GM12878 (cell line): ENCODE measurements at regions not wholly inside any gene's neighbourhood (a gene's known extent, or its start where the extent isn't known, plus 50 kb on each side); places are given as distances from the start of the nearest gene placed in this dataset.

Experiments
- ATAC-seq: fragments of 200-7000 bp; cut with Tn5 transposase; 3 replicates; pipeline ENCODE4 v1.9.1; 2020; ENCODE audit warnings: mild to moderate bottlenecking, moderate library complexity
- BruUV-seq: library from RNA; stranded (reverse); fragments of 400-500 nt; replicated peaks from 2 replicates; lab custom pipeline; 2021; lab: Mats Ljungman, UMichigan
- CTCF ChIA-PET: fragments of 300-600 bp; sonication (Branson Sonifier 250); formaldehyde crosslinking; extraction: SDS; loops from one replicate; lab custom pipeline; 2021; ENCODE audit warnings: inconsistent platforms; lab: Yijun Ruan, JAX
- POLR2A ChIA-PET: fragments of 350-600 bp; formaldehyde crosslinking; extraction: SDS; loops from one replicate; lab custom pipeline; 2021; ENCODE audit warnings: inconsistent platforms; lab: Charles Lee
- RAD21 ChIA-PET: fragments of 300-600 bp; sonication (Branson Sonifier 250); formaldehyde crosslinking; loops from one replicate; lab custom pipeline; 2023; ENCODE audit warnings: antibody characterized with exemption; ENCODE audit not compliant: unreplicated experiment; lab: Charles Lee
- SMC1A ChIA-PET: fragments of 300-600 bp; sonication (Branson Sonifier 250); formaldehyde crosslinking; loops from one replicate; lab custom pipeline; 2023; ENCODE audit not compliant: unreplicated experiment, uncharacterized antibody; lab: Charles Lee
- DNase-seq: peaks from one replicate; pipeline ENCODE4 v3.0.0-alpha.2; 2011; ENCODE audit warnings: low read depth, low spot score
- FAIRE-seq: peaks from 3 replicates; lab custom pipeline; 2011; peaks lifted over from hg19 to GRCh38; lab: Jason Lieb, UNC
- H2AFZ ChIP-seq: 2 replicates; pipeline ENCODE4 v1.6.0; 2011; ENCODE audit warnings: low read depth, low read length, control low read depth; ENCODE audit not compliant: control insufficient read depth
- H3K27ac ChIP-seq: 2 replicates; pipeline ENCODE4 v1.5.1; 2011; ENCODE audit warnings: control low read depth; ENCODE audit not compliant: control insufficient read depth, insufficient read depth
- H3K27me3 ChIP-seq, 2 experiments: replicated peaks in 1 of 2; 2 replicates each; pipeline versions ENCODE4 v1.6.0 to v1.6.1; 2011; ENCODE audit warnings: low read length in 1 of 2; ENCODE audit not compliant: control insufficient read depth in 2 of 2, insufficient read depth in 2 of 2
- H3K36me3 ChIP-seq, 2 experiments: 2 replicates each; pipeline ENCODE4 v1.5.1; 2011; ENCODE audit warnings: low read length in 1 of 2; ENCODE audit not compliant: control insufficient read depth in 2 of 2, insufficient read depth in 2 of 2
- H3K4me1 ChIP-seq: 2 replicates; pipeline ENCODE4 v1.6.1; 2011; ENCODE audit warnings: mild to moderate bottlenecking, low read length, moderate library complexity, mixed read lengths; ENCODE audit not compliant: control insufficient read depth, insufficient read depth
- H3K4me2 ChIP-seq: 2 replicates; pipeline ENCODE4 v1.6.0; 2011; ENCODE audit warnings: control low read depth; ENCODE audit not compliant: control insufficient read depth, insufficient read depth
- H3K4me3 ChIP-seq: fragments of 200-600 bp; sonication (generic); 2 replicates; pipeline ENCODE4 v1.5.1; 2016
- H3K79me2 ChIP-seq: 2 replicates; pipeline ENCODE4 v1.6.0; 2011; ENCODE audit warnings: low read length; ENCODE audit not compliant: control insufficient read depth, insufficient read depth
- H3K9ac ChIP-seq: 2 replicates; pipeline ENCODE4 v1.8.0; 2011; ENCODE audit warnings: low read length, control low read depth, mixed read lengths; ENCODE audit not compliant: control insufficient read depth, insufficient read depth
- H3K9me3 ChIP-seq: replicated peaks from 3 replicates; pipeline ENCODE4 v1.5.1; 2011; ENCODE audit warnings: mild to moderate bottlenecking, low read length; ENCODE audit not compliant: control insufficient read depth, insufficient read depth
- H4K20me1 ChIP-seq: 2 replicates; pipeline ENCODE4 v1.6.0; 2011; ENCODE audit not compliant: control insufficient read depth, insufficient read depth
- EGR1 ChIP-seq, 2 experiments: IDR thresholded peaks; 1 replicate in 1 of 2; 2 replicates in 1 of 2; pipeline ENCODE4 v1.6.1; 2011 to 2012; ENCODE audit warnings: low read depth in 2 of 2, low read length in 2 of 2, borderline replicate concordance in 1 of 2, mild to moderate bottlenecking in 1 of 2, moderate library complexity in 1 of 2
- HDAC6 ChIP-seq: fragments of 200-600 bp; sonication (generic); IDR thresholded peaks from one replicate; pipeline ENCODE4 v1.8.0; 2017; ENCODE audit warnings: antibody characterized with exemption; ENCODE audit not compliant: unreplicated experiment
- SMAD5 ChIP-seq: IDR thresholded peaks from 2 replicates; pipeline ENCODE4 v1.6.1; 2016; ENCODE audit warnings: antibody characterized with exemption, low read depth
- WGBS: methylation state at CpG from one replicate; pipeline ENCODE4 v1.1.6; 2016; ENCODE audit warnings: low lambda C conversion rate; ENCODE audit not compliant: insufficient replicate concordance, insufficient coverage; ENCODE audit errors: missing lambda C conversion rate; 5-methylcytosine and 5-hydroxymethylcytosine counted together
- in situ Hi-C: fragments of 300-500 bp; cut with MboI; formaldehyde crosslinking; loops from 9 replicates; pipeline ENCODE4 v1.14.3; 2018; ENCODE audit warnings: mixed read lengths
- intact Hi-C: fragments of 100-400 bp; cut with micrococcal nuclease; formaldehyde crosslinking; loops from one replicate; pipeline ENCODE4 v1.14.2; 2022; ENCODE audit not compliant: unreplicated experiment

- SMC1A ChIA-PET = interaction anchor here (0.7 kb wide), 1 partner anchor 20 kb away, joined by 3 read pairs; no protein-coding TSS in a partner anchor
- CTCF ChIA-PET = no interaction called here
- BruUV-seq = no TSS peak
- no peak overlapping the region for H3K27ac ChIP-seq
- ATAC-seq (no peak), FAIRE-seq (no peak), DNase-seq (no peak)
- H4K20me1 ChIP-seq = no peaks in the 10 kb centered on the region
- H3K9me3 ChIP-seq = no peaks in the 10 kb centered on the region
- H3K4me2 ChIP-seq = no peak overlapping the region
- WGBS = 0% methylated on average over 2 of the region's 2 CpGs
- H3K36me3 ChIP-seq = no peaks in the 10 kb centered on the region
- RAD21 ChIA-PET = no interaction called here
- no peak overlapping the region for H3K4me3 ChIP-seq
- in situ Hi-C loops = no loop called here
- no peak overlapping the region for H3K9ac ChIP-seq
- H3K27me3 ChIP-seq = no peaks in the 10 kb centered on the region
- no peaks in the 10 kb centered on the region for H3K79me2 ChIP-seq
- TF ChIP-seq HDAC6 (no peak), EGR1 (IDR thresholded peaks at IDR 0.05; ENCODE audit: borderline replicate concordance in 1 of 2, low read depth in 2 of 2, low read length in 2 of 2) (no peak)
- TF ChIP-seq, all 136 proteins: peak for 0
- Histone ChIP-seq H2AFZ (no peak overlapping the region), H3K4me1 (no peaks in the 10 kb centered on the region)
- POLR2A ChIA-PET = no interaction called here
- intact Hi-C loops = no loop called here
Measured at GRCh38 chr4:32429151-32429550, 1709.0 kb downstream of the PCDH7 start.

DNA sequence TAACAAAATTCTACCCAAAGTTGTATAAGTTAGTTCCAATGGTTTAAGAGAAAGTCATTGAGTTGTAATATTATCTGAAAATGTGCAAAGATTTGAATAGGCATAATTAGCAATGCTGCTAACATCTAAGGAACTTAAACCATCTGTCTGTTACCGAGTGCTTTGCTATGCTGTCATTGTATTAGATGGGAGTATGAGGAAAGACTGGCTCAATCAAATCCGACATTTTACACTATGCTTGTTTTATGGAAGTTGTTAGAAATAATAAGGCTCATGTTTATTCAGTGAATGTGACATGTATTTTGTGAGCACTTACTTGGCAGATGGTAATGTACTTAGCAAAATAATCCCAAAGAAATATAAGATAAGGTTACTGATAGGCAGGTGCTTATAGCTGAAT lies 1715.1 kb downstream of the PCDH7 start:
- CTCF ChIA-PET = interaction anchor here (0.7 kb wide), 1 partner anchor 1388 kb away, joined by 3 read pairs; no protein-coding TSS in a partner anchor
- SMC1A ChIA-PET = interaction anchor here (0.6 kb wide), 1 partner anchor 24 kb away, joined by 3 read pairs; no protein-coding TSS in a partner anchor

More for the DNA sequence above, 1715.1 kb downstream of the PCDH7 start:
- intact Hi-C loops = no loop called here
- in situ Hi-C loops = no loop called here
- POLR2A ChIA-PET = interaction anchor here (0.7 kb wide), 1 partner anchor 23 kb away, joined by 7 read pairs; no protein-coding TSS in a partner anchor
- H3K27me3 ChIP-seq = no peaks in the 10 kb centered on the region
- TF ChIP-seq SMAD5 = no peak
- H2AFZ ChIP-seq = no peak overlapping the region
- BruUV-seq = no TSS peak
- RAD21 ChIA-PET = no interaction called here
- H3K79me2 ChIP-seq = no peaks in the 10 kb centered on the region
- H3K9me3 ChIP-seq = no peaks in the 10 kb centered on the region
- H3K4me1 ChIP-seq = no peaks in the 10 kb centered on the region
- no peak for FAIRE-seq
- H3K4me2 ChIP-seq = no peak overlapping the region
- H3K4me3 ChIP-seq = no peak overlapping the region
- H3K9ac ChIP-seq = no peak overlapping the region
- no peaks in the 10 kb centered on the region for H3K36me3 ChIP-seq
- no peak overlapping the region for H3K27ac ChIP-seq
- 0% methylated on average over 2 of the region's 2 CpGs for WGBS
- DNase-seq = no peak
- no peak for ATAC-seq
- H4K20me1 ChIP-seq = no peaks in the 10 kb centered on the region
